H1 (cell line): ENCODE measurements at regions not wholly inside any gene's neighbourhood (a gene's known extent, or its start where the extent isn't known, plus 50 kb on each side); places are given as distances from the start of the nearest gene placed in this dataset.

Experiments used
- CTCF ChIA-PET: fragments of 300-600 bp; sonication (Branson Sonifier 250); formaldehyde crosslinking; loops from one replicate; lab custom pipeline; 2021; ENCODE audit not compliant: partially characterized antibody; lab: Charles Lee
- POLR2A ChIA-PET: fragments of 300-600 bp; sonication (Branson Sonifier 250); formaldehyde crosslinking; loops from one replicate; lab custom pipeline; 2021; ENCODE audit warnings: inconsistent platforms; ENCODE audit not compliant: partially characterized antibody; lab: Charles Lee
- DNase-seq, 2 experiments: peaks; one replicate each; pipeline versions ENCODE4 v3.0.0 to v3.0.0-alpha.2; 2010 to 2022; ENCODE audit warnings: low spot score in 2 of 2, low read depth in 1 of 2, mixed read lengths in 1 of 2
- FAIRE-seq: peaks from 2 replicates; lab custom pipeline; 2011; peaks lifted over from hg19 to GRCh38; lab: Jason Lieb, UNC
- H2AFZ ChIP-seq: 2 replicates; pipeline ENCODE4 v1.8.1; 2012; ENCODE audit warnings: low read length, inconsistent platforms
- H2AK5ac ChIP-seq: 2 replicates; pipeline ENCODE4 v1.6.1; 2013; ENCODE audit warnings: low read depth, low read length
- H2BK120ac ChIP-seq: replicated peaks from 2 replicates; pipeline ENCODE3; 2013; ENCODE audit warnings: low read depth, low read length, inconsistent platforms
- H2BK12ac ChIP-seq: 2 replicates; pipeline ENCODE4 v1.6.1; 2013; ENCODE audit warnings: low read depth, low read length
- H2BK15ac ChIP-seq: 2 replicates; pipeline ENCODE4 v1.6.1; 2013; ENCODE audit warnings: low read length
- H2BK20ac ChIP-seq: 2 replicates; pipeline ENCODE4 v1.6.1; 2013; ENCODE audit warnings: low read length
- H2BK5ac ChIP-seq: 2 replicates; pipeline ENCODE4 v1.6.1; 2013; ENCODE audit warnings: low read depth, low read length
- H3K14ac ChIP-seq: 2 replicates; pipeline ENCODE4 v1.6.1; 2013; ENCODE audit warnings: inconsistent platforms; ENCODE audit not compliant: insufficient read length
- H3K18ac ChIP-seq: 2 replicates; pipeline ENCODE4 v1.6.1; 2013; ENCODE audit warnings: low read length; ENCODE audit errors: extremely low read depth
- H3K23ac ChIP-seq: 2 replicates; pipeline ENCODE4 v1.6.1; 2013; ENCODE audit warnings: inconsistent platforms; ENCODE audit not compliant: insufficient read length
- H3K23me2 ChIP-seq: 2 replicates; pipeline ENCODE4 v1.6.1; 2013; ENCODE audit warnings: low read depth, low read length
- H3K27ac ChIP-seq: 2 replicates; pipeline ENCODE4 v1.6.1; 2011; ENCODE audit warnings: low read depth, low read length, inconsistent platforms
- H3K27me3 ChIP-seq, 4 experiments: replicated peaks in 1 of 4; 1 replicate in 1 of 4; 2 replicates in 3 of 4; pipeline versions ENCODE4 v1.6.1 to v1.8.1; 2011 to 2013; ENCODE audit warnings: low read length in 3 of 4, mild to moderate bottlenecking in 3 of 4, inconsistent platforms in 2 of 4, mixed read lengths in 2 of 4, moderate library complexity in 1 of 4; ENCODE audit not compliant: control insufficient read depth in 3 of 4, insufficient read depth in 3 of 4; ENCODE audit errors: extremely low read depth in 1 of 4
- H3K36me3 ChIP-seq, 4 experiments: 2 replicates each; pipeline versions ENCODE4 v1.6.1 to v1.8.1; 2011 to 2013; ENCODE audit warnings: mild to moderate bottlenecking in 4 of 4, low read length in 3 of 4, moderate library complexity in 2 of 4, control low read depth in 1 of 4, inconsistent platforms in 1 of 4; ENCODE audit not compliant: insufficient read depth in 4 of 4, control insufficient read depth in 2 of 4
- H3K4ac ChIP-seq: replicated peaks from 2 replicates; pipeline ENCODE3; 2013; ENCODE audit warnings: low read length, low read depth, mixed read lengths, inconsistent platforms; ENCODE audit not compliant: insufficient read length
- H3K4me1 ChIP-seq, 4 experiments: replicated peaks in 1 of 4; 1 replicate in 1 of 4; 2 replicates in 3 of 4; pipeline versions ENCODE4 v1.6.1 to v1.8.1; 2011 to 2013; ENCODE audit warnings: low read length in 3 of 4, inconsistent platforms in 2 of 4, mixed read lengths in 1 of 4; ENCODE audit not compliant: insufficient read depth in 4 of 4, control insufficient read depth in 3 of 4
- H3K4me2 ChIP-seq, 2 experiments: 2 replicates each; pipeline versions ENCODE4 v1.6.1 to v1.8.1; 2011 to 2013; ENCODE audit warnings: low read depth in 2 of 2, low read length in 2 of 2, control low read depth in 1 of 2, inconsistent platforms in 1 of 2, mild to moderate bottlenecking in 1 of 2; ENCODE audit not compliant: insufficient read depth in 1 of 2
- H3K4me3 ChIP-seq, 4 experiments: fragments of 200-600, 300-600 bp in 1 of 4; sonication (generic), shearing (Covaris generic), sonication (Bioruptor Twin) in 1 of 4; 2 replicates each; pipeline versions ENCODE4 v1.5.1 to v1.8.1; 2011 to 2016; ENCODE audit warnings: low read length in 4 of 4, low read depth in 3 of 4, control low read depth in 2 of 4, inconsistent platforms in 2 of 4, mild to moderate bottlenecking in 2 of 4, mixed read lengths in 1 of 4, moderate library complexity in 1 of 4; ENCODE audit not compliant: insufficient read depth in 2 of 4; ENCODE audit errors: extremely low read depth in 1 of 4
- H3K56ac ChIP-seq: replicated peaks from 2 replicates; pipeline ENCODE3; 2013; ENCODE audit warnings: low read depth, mild to moderate bottlenecking, mixed read lengths, low read length, inconsistent platforms; ENCODE audit not compliant: insufficient read length
- H3K79me1 ChIP-seq: 2 replicates; pipeline ENCODE4 v1.6.1; 2013; ENCODE audit warnings: low read depth, low read length, control low read depth
- H3K79me2 ChIP-seq, 2 experiments: 2 replicates each; pipeline versions ENCODE4 v1.6.1 to v1.8.1; 2012 to 2013; ENCODE audit warnings: low read length in 2 of 2, mild to moderate bottlenecking in 2 of 2, inconsistent platforms in 1 of 2; ENCODE audit not compliant: insufficient read depth in 2 of 2, control insufficient read depth in 1 of 2
- H3K9ac ChIP-seq, 4 experiments: replicated peaks in 1 of 4; 1 replicate in 1 of 4; 2 replicates in 3 of 4; pipeline versions ENCODE4 v1.6.1 to v1.8.1; 2011 to 2013; ENCODE audit warnings: low read depth in 3 of 4, low read length in 3 of 4, control low read depth in 2 of 4, mild to moderate bottlenecking in 2 of 4, moderate library complexity in 2 of 4, inconsistent platforms in 1 of 4; ENCODE audit errors: extremely low read depth in 1 of 4
- H3K9me3 ChIP-seq, 2 experiments: 2 replicates each; pipeline versions ENCODE4 v1.6.1 to v1.8.1; 2012 to 2013; ENCODE audit warnings: mild to moderate bottlenecking in 2 of 2, moderate library complexity in 2 of 2, control low read depth in 1 of 2, inconsistent platforms in 1 of 2, low read depth in 1 of 2, low read length in 1 of 2, mixed read lengths in 1 of 2; ENCODE audit not compliant: insufficient read depth in 2 of 2
- H4K20me1 ChIP-seq, 2 experiments: replicated peaks in 1 of 2; 2 replicates each; pipeline versions ENCODE3 to v1.8.1; 2011 to 2013; ENCODE audit warnings: inconsistent platforms in 2 of 2, low read length in 2 of 2, mild to moderate bottlenecking in 1 of 2; ENCODE audit not compliant: insufficient read depth in 2 of 2, control insufficient read depth in 1 of 2
- H4K5ac ChIP-seq: 2 replicates; pipeline ENCODE4 v1.6.1; 2013; ENCODE audit warnings: low read length, low read depth, mixed read lengths, inconsistent platforms; ENCODE audit not compliant: insufficient read length
- H4K8ac ChIP-seq: 2 replicates; pipeline ENCODE4 v1.8.0; 2013; ENCODE audit warnings: mild to moderate bottlenecking, moderate library complexity, low read length, inconsistent platforms; ENCODE audit not compliant: insufficient read depth; ENCODE audit errors: extremely low read depth
- H4K91ac ChIP-seq: replicated peaks from 2 replicates; pipeline ENCODE3; 2013; ENCODE audit warnings: low read length, mixed read lengths, inconsistent platforms; ENCODE audit not compliant: insufficient read length
- POLR2A ChIP-seq, 2 experiments: IDR thresholded peaks; 1 replicate in 1 of 2; 2 replicates in 1 of 2; pipeline ENCODE4 v1.6.1; 2011; ENCODE audit warnings: low read depth in 2 of 2, low read length in 2 of 2, mild to moderate bottlenecking in 2 of 2; ENCODE audit errors: control extremely low read depth in 1 of 2
- SRF ChIP-seq: IDR thresholded peaks from 2 replicates; pipeline ENCODE4 v1.6.1; 2011; ENCODE audit warnings: mild to moderate bottlenecking, low read depth, low read length, moderate library complexity
- WGBS, 2 experiments: shearing (Covaris generic) in 1 of 2; methylation state at CpG; one replicate each; pipeline versions ENCODE4 v1.1.6 to v1.1.7; 2013 to 2015; ENCODE audit warnings: low lambda C conversion rate in 2 of 2, mixed read lengths in 2 of 2, inconsistent platforms in 1 of 2, low coverage in 1 of 2, missing lambda C conversion rate in 1 of 2; ENCODE audit not compliant: insufficient replicate concordance in 2 of 2, insufficient coverage in 1 of 2, insufficient read length in 1 of 2; ENCODE audit errors: extremely low coverage in 1 of 2, missing lambda C conversion rate in 1 of 2; 5-methylcytosine and 5-hydroxymethylcytosine counted together

DNA sequence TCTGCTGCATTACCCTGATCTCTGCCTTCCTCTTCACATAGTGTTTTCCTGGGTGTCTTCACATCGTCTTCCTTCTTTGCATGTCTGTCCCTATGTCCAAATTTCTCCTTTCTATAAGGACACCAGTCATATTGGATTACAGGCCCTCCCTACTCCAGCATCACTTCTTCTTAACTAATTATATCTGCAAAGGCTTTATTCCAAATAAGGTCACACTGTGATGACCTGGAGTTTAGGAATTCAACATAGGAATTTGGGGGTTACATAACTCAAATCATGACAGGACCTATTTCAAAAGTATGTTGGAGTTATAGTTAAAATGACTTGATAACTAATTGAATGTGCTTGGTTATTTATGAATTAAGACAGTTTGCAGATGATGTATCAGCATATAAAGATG is 490.5 kb upstream of the ERCC4 start:
- Histone ChIP-seq H3K79me1 (no peaks in the 10 kb centered on the region), H3K27ac (no peak overlapping the region), H2BK15ac (no peak overlapping the region), H3K23me2 (no peaks in the 10 kb centered on the region), H3K79me2 (no peaks in the 10 kb centered on the region), H3K9ac (no peak overlapping the region), H3K14ac (no peak overlapping the region), H3K4me3 (no peak overlapping the region), H2AK5ac (no peak overlapping the region), H3K18ac (no peak overlapping the region), H4K91ac (peak overlapping the region; percentile 67), H2AFZ (no peak overlapping the region), H4K5ac (no peak overlapping the region), H2BK120ac (no peak overlapping the region), H3K27me3 (no peaks in the 10 kb centered on the region), H3K56ac (no peak overlapping the region), H3K9me3 (peaks cover 0 to 3% of the 10 kb centered on the region in 2 experiments; a peak in 1 of 4 replicates), H3K4me2 (no peak overlapping the region), H3K4ac (no peak overlapping the region), H3K23ac (no peak overlapping the region), H2BK5ac (no peak overlapping the region), H2BK20ac (no peak overlapping the region), H3K4me1 (peaks cover 0 to 3% (median 2%) of the 10 kb centered on the region in 4 experiments; a peak in 3 of 7 replicates), H4K20me1 (no peaks in the 10 kb centered on the region), H3K36me3 (no peaks in the 10 kb centered on the region), H4K8ac (no peak overlapping the region), H2BK12ac (no peak overlapping the region)
- ChIA-PET CTCF (no interaction called here), POLR2A (interaction anchor here (2.5 kb wide), 1 partner anchor 79 kb away, joined by 5 read pairs; no protein-coding TSS in a partner anchor)
- FAIRE-seq = no peak
- TF ChIP-seq POLR2A (IDR thresholded peaks at IDR 0.05; ENCODE audit: control extremely low read depth in 1 of 2, low read depth in 2 of 2, low read length in 2 of 2) (no peak), SRF (peak; percentile 48; the same call in 1 of the 2 replicates)
- DNase-seq = no peak
- 81% methylated on average over 1 of the region's 1 CpG; no CpG with 5 or more reads in 1 of the 2 experiments for WGBS, 2 experiments
